H1 (cell line): ENCODE measurements at regions not wholly inside any gene's neighbourhood (a gene's known extent, or its start where the extent isn't known, plus 50 kb on each side); places are given as distances from the start of the nearest gene placed in this dataset.

Experiments used
- FOSL1 ChIP-seq: IDR thresholded peaks from 2 replicates; pipeline ENCODE4 v1.6.1; 2011; ENCODE audit warnings: mild to moderate bottlenecking, low read depth, low read length, moderate library complexity; ENCODE audit not compliant: insufficient read depth
- MAFK ChIP-seq: IDR thresholded peaks from 2 replicates; pipeline ENCODE4 v1.6.1; 2012; ENCODE audit warnings: low read depth, mild to moderate bottlenecking, improper control_type of control experiment, low read length
- POLR2AphosphoS5 ChIP-seq: IDR thresholded peaks from 2 replicates; pipeline ENCODE4 v1.6.1; 2011; ENCODE audit warnings: low read depth, low read length
- RBBP5 ChIP-seq: IDR thresholded peaks from 2 replicates; pipeline ENCODE4 v1.7.1; 2012; ENCODE audit warnings: low read depth, mild to moderate bottlenecking, inconsistent platforms, low read length, moderate library complexity, borderline replicate concordance
- SP4 ChIP-seq: IDR thresholded peaks from 2 replicates; pipeline ENCODE4 v1.6.1; 2012; ENCODE audit warnings: low read length, inconsistent platforms
- SUZ12 ChIP-seq: fragments of 200-600 bp; sonication (generic); IDR thresholded peaks from 2 replicates; pipeline ENCODE4 v1.6.1; 2012; ENCODE audit warnings: mild to moderate bottlenecking, inconsistent platforms, low read length, moderate library complexity, mixed read lengths
- TF ChIP-seq, protein P1 (sequence below): fragments of 300-600 bp; sonication (generic); IDR thresholded peaks from 2 replicates; pipeline ENCODE4 v1.7.1; 2012; ENCODE audit warnings: low read length, moderate library complexity, mild to moderate bottlenecking, inconsistent platforms; ENCODE audit not compliant: insufficient replicate concordance

DNA sequence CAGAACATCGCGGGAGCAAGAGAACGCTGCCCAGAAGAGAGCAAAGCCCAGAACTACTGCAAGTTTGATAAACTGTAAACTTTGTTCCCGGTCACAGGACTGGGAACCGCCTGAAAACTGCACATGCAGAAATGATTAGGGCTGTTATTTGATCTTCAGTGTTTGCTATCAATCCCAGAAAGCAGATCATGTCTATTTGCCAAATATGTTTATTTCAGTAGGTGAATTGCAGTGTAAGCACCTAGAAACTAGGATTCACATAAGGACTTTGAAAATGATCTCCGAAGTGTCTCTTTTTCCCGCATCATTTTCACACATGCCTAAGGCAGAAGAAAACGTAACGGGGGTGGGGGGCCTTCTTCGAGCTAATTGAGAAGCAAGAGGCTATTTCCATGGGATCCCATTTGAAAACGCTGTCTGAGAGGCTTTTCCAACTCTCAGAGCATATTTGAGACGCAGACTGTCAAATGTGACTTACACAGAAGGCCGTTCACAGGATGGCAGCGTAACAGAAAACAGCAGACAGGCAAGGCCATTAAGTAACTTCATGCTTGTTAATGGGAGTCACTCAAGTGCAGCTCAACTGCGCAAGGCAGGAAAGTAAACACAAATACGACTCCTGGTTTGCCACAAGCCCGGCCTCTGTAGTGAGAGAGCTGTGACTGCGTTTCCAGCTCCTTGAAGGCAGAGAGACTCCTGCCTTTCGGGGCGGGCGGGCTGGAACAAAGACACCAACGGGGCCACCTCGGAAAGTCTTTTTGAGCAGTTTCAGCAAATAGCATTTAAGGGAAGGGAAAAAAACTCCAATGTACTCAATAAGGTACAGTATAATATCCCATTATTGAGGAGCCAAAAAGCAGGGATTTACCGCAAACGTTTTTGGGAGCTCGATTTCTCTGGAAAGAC lies 144.7 kb upstream of the ZNF217 start (continued):
- TF ChIP-seq, protein P1, sequence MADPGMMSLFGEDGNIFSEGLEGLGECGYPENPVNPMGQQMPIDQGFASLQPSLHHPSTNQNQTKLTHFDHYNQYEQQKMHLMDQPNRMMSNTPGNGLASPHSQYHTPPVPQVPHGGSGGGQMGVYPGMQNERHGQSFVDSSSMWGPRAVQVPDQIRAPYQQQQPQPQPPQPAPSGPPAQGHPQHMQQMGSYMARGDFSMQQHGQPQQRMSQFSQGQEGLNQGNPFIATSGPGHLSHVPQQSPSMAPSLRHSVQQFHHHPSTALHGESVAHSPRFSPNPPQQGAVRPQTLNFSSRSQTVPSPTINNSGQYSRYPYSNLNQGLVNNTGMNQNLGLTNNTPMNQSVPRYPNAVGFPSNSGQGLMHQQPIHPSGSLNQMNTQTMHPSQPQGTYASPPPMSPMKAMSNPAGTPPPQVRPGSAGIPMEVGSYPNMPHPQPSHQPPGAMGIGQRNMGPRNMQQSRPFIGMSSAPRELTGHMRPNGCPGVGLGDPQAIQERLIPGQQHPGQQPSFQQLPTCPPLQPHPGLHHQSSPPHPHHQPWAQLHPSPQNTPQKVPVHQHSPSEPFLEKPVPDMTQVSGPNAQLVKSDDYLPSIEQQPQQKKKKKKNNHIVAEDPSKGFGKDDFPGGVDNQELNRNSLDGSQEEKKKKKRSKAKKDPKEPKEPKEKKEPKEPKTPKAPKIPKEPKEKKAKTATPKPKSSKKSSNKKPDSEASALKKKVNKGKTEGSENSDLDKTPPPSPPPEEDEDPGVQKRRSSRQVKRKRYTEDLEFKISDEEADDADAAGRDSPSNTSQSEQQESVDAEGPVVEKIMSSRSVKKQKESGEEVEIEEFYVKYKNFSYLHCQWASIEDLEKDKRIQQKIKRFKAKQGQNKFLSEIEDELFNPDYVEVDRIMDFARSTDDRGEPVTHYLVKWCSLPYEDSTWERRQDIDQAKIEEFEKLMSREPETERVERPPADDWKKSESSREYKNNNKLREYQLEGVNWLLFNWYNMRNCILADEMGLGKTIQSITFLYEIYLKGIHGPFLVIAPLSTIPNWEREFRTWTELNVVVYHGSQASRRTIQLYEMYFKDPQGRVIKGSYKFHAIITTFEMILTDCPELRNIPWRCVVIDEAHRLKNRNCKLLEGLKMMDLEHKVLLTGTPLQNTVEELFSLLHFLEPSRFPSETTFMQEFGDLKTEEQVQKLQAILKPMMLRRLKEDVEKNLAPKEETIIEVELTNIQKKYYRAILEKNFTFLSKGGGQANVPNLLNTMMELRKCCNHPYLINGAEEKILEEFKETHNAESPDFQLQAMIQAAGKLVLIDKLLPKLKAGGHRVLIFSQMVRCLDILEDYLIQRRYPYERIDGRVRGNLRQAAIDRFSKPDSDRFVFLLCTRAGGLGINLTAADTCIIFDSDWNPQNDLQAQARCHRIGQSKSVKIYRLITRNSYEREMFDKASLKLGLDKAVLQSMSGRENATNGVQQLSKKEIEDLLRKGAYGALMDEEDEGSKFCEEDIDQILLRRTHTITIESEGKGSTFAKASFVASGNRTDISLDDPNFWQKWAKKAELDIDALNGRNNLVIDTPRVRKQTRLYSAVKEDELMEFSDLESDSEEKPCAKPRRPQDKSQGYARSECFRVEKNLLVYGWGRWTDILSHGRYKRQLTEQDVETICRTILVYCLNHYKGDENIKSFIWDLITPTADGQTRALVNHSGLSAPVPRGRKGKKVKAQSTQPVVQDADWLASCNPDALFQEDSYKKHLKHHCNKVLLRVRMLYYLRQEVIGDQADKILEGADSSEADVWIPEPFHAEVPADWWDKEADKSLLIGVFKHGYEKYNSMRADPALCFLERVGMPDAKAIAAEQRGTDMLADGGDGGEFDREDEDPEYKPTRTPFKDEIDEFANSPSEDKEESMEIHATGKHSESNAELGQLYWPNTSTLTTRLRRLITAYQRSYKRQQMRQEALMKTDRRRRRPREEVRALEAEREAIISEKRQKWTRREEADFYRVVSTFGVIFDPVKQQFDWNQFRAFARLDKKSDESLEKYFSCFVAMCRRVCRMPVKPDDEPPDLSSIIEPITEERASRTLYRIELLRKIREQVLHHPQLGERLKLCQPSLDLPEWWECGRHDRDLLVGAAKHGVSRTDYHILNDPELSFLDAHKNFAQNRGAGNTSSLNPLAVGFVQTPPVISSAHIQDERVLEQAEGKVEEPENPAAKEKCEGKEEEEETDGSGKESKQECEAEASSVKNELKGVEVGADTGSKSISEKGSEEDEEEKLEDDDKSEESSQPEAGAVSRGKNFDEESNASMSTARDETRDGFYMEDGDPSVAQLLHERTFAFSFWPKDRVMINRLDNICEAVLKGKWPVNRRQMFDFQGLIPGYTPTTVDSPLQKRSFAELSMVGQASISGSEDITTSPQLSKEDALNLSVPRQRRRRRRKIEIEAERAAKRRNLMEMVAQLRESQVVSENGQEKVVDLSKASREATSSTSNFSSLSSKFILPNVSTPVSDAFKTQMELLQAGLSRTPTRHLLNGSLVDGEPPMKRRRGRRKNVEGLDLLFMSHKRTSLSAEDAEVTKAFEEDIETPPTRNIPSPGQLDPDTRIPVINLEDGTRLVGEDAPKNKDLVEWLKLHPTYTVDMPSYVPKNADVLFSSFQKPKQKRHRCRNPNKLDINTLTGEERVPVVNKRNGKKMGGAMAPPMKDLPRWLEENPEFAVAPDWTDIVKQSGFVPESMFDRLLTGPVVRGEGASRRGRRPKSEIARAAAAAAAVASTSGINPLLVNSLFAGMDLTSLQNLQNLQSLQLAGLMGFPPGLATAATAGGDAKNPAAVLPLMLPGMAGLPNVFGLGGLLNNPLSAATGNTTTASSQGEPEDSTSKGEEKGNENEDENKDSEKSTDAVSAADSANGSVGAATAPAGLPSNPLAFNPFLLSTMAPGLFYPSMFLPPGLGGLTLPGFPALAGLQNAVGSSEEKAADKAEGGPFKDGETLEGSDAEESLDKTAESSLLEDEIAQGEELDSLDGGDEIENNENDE = no peak
- TF ChIP-seq POLR2AphosphoS5 = peak; percentile 43; the same call in 1 of the 2 replicates
- TF ChIP-seq SUZ12 = no peak
- TF ChIP-seq MAFK = no peak
- no peak for TF ChIP-seq RBBP5
- TF ChIP-seq FOSL1 = no peak
- TF ChIP-seq SP4 = no peak
